ENCODE measurements at regions not wholly inside any gene's neighbourhood (a gene's known extent, or its start where the extent isn't known, plus 50 kb on each side); places are given as distances from the start of the nearest gene placed in this dataset.

- no peak for DNase-seq
Observed at GRCh38 chr6:126764104-126764503, 354.4 kb upstream of the RSPO3 start.

- DNase-seq, result no peak
Observed at GRCh38 chr6:126764671-126765070, 353.8 kb upstream of the RSPO3 start.

- DNase-seq, result no peak
Observed at GRCh38 chr6:126766820-126767219, 351.7 kb upstream of the RSPO3 start.

- DNase-seq, result no peak
Observed at GRCh38 chr6:126767711-126768110, 350.8 kb upstream of the RSPO3 start.

GRCh38 chr6:126770176-126770575 is 348.3 kb upstream of the RSPO3 start:
- no peak for DNase-seq

- no peak for DNase-seq
Observed at GRCh38 chr6:126773112-126773805, 345.2 kb upstream of the RSPO3 start.

- DNase-seq, result no peak
Observed at GRCh38 chr6:126779331-126779730, 339.1 kb upstream of the RSPO3 start.

- DNase-seq, result no peak
Observed at GRCh38 chr6:126781582-126781981, 336.9 kb upstream of the RSPO3 start.

- no peak for DNase-seq
Observed at GRCh38 chr6:126784161-126784790, 334.2 kb upstream of the RSPO3 start.

GRCh38 chr6:126786262-126786661 is 332.2 kb upstream of the RSPO3 start:
- DNase-seq, result no peak

- DNase-seq, result no peak
Observed at GRCh38 chr6:126787635-126788034, 330.8 kb upstream of the RSPO3 start.

- no peak for DNase-seq
Observed at GRCh38 chr6:126788861-126789365, 329.6 kb upstream of the RSPO3 start.

GRCh38 chr6:126792340-126793085 is 326.0 kb upstream of the RSPO3 start:
- DNase-seq, result no peak

GRCh38 chr6:126795161-126795560 is 323.3 kb upstream of the RSPO3 start:
- DNase-seq, result no peak

- DNase-seq, result no peak
Observed at GRCh38 chr6:126797981-126798380, 320.5 kb upstream of the RSPO3 start.

GRCh38 chr6:126803769-126804168 is 314.7 kb upstream of the RSPO3 start:
- DNase-seq, result no peak

- DNase-seq, result peak; percentile 9
Observed at GRCh38 chr6:126804332-126805064, 314.0 kb upstream of the RSPO3 start.

- no peak for DNase-seq
Observed at GRCh38 chr6:126805861-126806260, 312.6 kb upstream of the RSPO3 start.

GRCh38 chr6:126807876-126808275 is 310.6 kb upstream of the RSPO3 start:
- no peak for DNase-seq

- no peak for DNase-seq
Observed at GRCh38 chr6:126811321-126811720, 307.1 kb upstream of the RSPO3 start.

GRCh38 chr6:126812010-126812409 is 306.5 kb upstream of the RSPO3 start:
- no peak for DNase-seq

- DNase-seq, result no peak
Observed at GRCh38 chr6:126812651-126813050, 305.8 kb upstream of the RSPO3 start.

GRCh38 chr6:126820634-126821033 is 297.8 kb upstream of the RSPO3 start:
- DNase-seq, result no peak

All from GDM1 (cell line).